K562 (cell line): ENCODE measurements at regions not wholly inside any gene's neighbourhood (a gene's known extent, or its start where the extent isn't known, plus 50 kb on each side); places are given as distances from the start of the nearest gene placed in this dataset.

ENCODE experiments used
- ATAC-seq: fragments of 200-7000 bp; cut with Tn5 transposase; 3 replicates; pipeline ENCODE4 v1.9.1; 2020; ENCODE audit warnings: moderate library complexity
- BruUV-seq: library from RNA; stranded (reverse); fragments of 400-500 nt; replicated peaks from 2 replicates; lab custom pipeline; 2021; lab: Mats Ljungman, UMichigan
- CTCF ChIA-PET: fragments of 300-600 bp; formaldehyde crosslinking; extraction: SDS; loops from one replicate; lab custom pipeline; 2021; ENCODE audit warnings: low intra/inter-chr PET ratio; lab: Yijun Ruan, JAX
- POLR2A ChIA-PET: fragments of 300-600, 350-650 bp; sonication (Branson Sonifier 250); formaldehyde crosslinking; extraction: SDS; loops from one replicate; lab custom pipeline; 2021; ENCODE audit warnings: antibody characterized with exemption, inconsistent platforms; lab: Yijun Ruan, JAX
- DNase-seq, 4 experiments: peaks; one replicate each; pipeline versions ENCODE4 v3.0.0 to v3.0.0-alpha.2; 2011 to 2018; ENCODE audit warnings: low spot score in 3 of 4, mixed read lengths in 3 of 4; ENCODE audit errors: extremely low read depth in 1 of 4
- FAIRE-seq: peaks from 2 replicates; lab custom pipeline; 2011; peaks lifted over from hg19 to GRCh38; lab: Jason Lieb, UNC
- H2AFZ ChIP-seq: 2 replicates; pipeline ENCODE4 v1.6.0; 2011; ENCODE audit warnings: low read depth, low read length, control low read depth, inconsistent platforms
- H3K27ac ChIP-seq: fragments of 200-600 bp; 3 replicates; pipeline ENCODE4 v1.8.0; 2011; ENCODE audit warnings: low read depth, mild to moderate bottlenecking, control low read depth, inconsistent platforms, low read length, moderate library complexity, mixed read lengths; ENCODE audit errors: extremely low read depth
- H3K27me3 ChIP-seq, 2 experiments: fragments of 300-600 bp in 1 of 2; 2 replicates in 1 of 2; 3 replicates in 1 of 2; pipeline versions ENCODE4 v1.6.0 to v1.8.0; 2011; ENCODE audit warnings: inconsistent platforms in 2 of 2, low read length in 2 of 2, mild to moderate bottlenecking in 1 of 2, mixed read lengths in 1 of 2, moderate library complexity in 1 of 2; ENCODE audit not compliant: control insufficient read depth in 2 of 2, insufficient read depth in 2 of 2
- H3K36me3 ChIP-seq: fragments of 300-600 bp; 3 replicates; pipeline ENCODE4 v1.8.0; 2011; ENCODE audit warnings: mild to moderate bottlenecking, low read length, inconsistent platforms; ENCODE audit not compliant: control insufficient read depth, insufficient read depth
- H3K4me1 ChIP-seq, 2 experiments: fragments of 200-600 bp in 1 of 2; replicated peaks in 1 of 2; 2 replicates in 1 of 2; 3 replicates in 1 of 2; pipeline versions ENCODE4 v1.5.1 to v1.8.0; 2011; ENCODE audit warnings: inconsistent platforms in 2 of 2, low read length in 2 of 2, mild to moderate bottlenecking in 1 of 2, mixed read lengths in 1 of 2, moderate library complexity in 1 of 2; ENCODE audit not compliant: control insufficient read depth in 2 of 2, insufficient read depth in 2 of 2
- H3K4me2 ChIP-seq: 2 replicates; pipeline ENCODE4 v1.6.1; 2011; ENCODE audit warnings: low read length, control low read depth, inconsistent platforms, mixed read lengths; ENCODE audit not compliant: insufficient read depth
- H3K4me3 ChIP-seq: fragments of 200-600 bp; sonication (generic), shearing (Covaris generic); 2 replicates; pipeline ENCODE4 v1.5.1; 2016; ENCODE audit warnings: control low read depth, inconsistent platforms
- H3K79me2 ChIP-seq: fragments of 200-600 bp; 3 replicates; pipeline ENCODE4 v1.8.0; 2011; ENCODE audit warnings: low read length, inconsistent platforms; ENCODE audit not compliant: control insufficient read depth, insufficient read depth
- H3K9ac ChIP-seq, 2 experiments: 2 replicates each; pipeline versions ENCODE4 v1.6.0 to v1.6.1; 2011; ENCODE audit warnings: low read depth in 2 of 2, low read length in 2 of 2, control low read depth in 1 of 2, inconsistent platforms in 1 of 2, mild to moderate bottlenecking in 1 of 2, mixed read lengths in 1 of 2; ENCODE audit not compliant: insufficient read depth in 1 of 2
- H3K9me1 ChIP-seq: one replicate; pipeline ENCODE4 v1.6.0; 2011; ENCODE audit warnings: inconsistent platforms, mild to moderate bottlenecking, low read length, moderate library complexity; ENCODE audit not compliant: control insufficient read depth, insufficient read depth
- H3K9me3 ChIP-seq: replicated peaks from 2 replicates; pipeline ENCODE4 v1.5.1; 2011; ENCODE audit warnings: low read depth, low read length, inconsistent platforms; ENCODE audit not compliant: control insufficient read depth, insufficient read depth
- H4K20me1 ChIP-seq: replicated peaks from 2 replicates; pipeline ENCODE4 v1.6.1; 2011; ENCODE audit warnings: low read length, inconsistent platforms, mixed read lengths; ENCODE audit not compliant: control insufficient read depth, insufficient read depth
- E2F3 ChIP-seq: fragments of 250-450 bp; sonication (Bioruptor Pico); IDR thresholded peaks from 2 replicates; pipeline ENCODE4 v1.4.0; 2020; ENCODE audit warnings: mild to moderate bottlenecking
- EGR1 ChIP-seq: fragments of 450-650 bp; conservative IDR thresholded peaks from 2 replicates; pipeline ENCODE4 v1.6.1; 2017; ENCODE audit warnings: mild to moderate bottlenecking
- FOXJ2 ChIP-seq: fragments of 200-800 bp; sonication (Bioruptor generic); IDR thresholded peaks from 2 replicates; pipeline ENCODE4 v1.6.1; 2016; ENCODE audit warnings: missing genetic modification characterization, missing compliant biosample characterization
- HMG20A ChIP-seq: fragments of 450-650 bp; formaldehyde crosslinking; conservative IDR thresholded peaks from 2 replicates; pipeline ENCODE4 v1.4.0; 2020; ENCODE audit warnings: mild to moderate bottlenecking, mixed read lengths
- SNRNP70 ChIP-seq: fragments of 200-400 bp; formaldehyde crosslinking; optimal IDR thresholded peaks from 2 replicates; pipeline ENCODE3; 2017; ENCODE audit warnings: low read depth, low read length
- TAF7 ChIP-seq: fragments of 450-650 bp; IDR thresholded peaks from 2 replicates; pipeline ENCODE4 v1.6.1; 2016; ENCODE audit warnings: missing genetic modification characterization, missing compliant biosample characterization
- ZBTB8A ChIP-seq: fragments of 450-650 bp; IDR thresholded peaks from 2 replicates; pipeline ENCODE4 v1.6.1; 2018; ENCODE audit warnings: mild to moderate bottlenecking, moderate library complexity; ENCODE audit not compliant: partially characterized antibody
- ZNF274 ChIP-seq: IDR thresholded peaks from 2 replicates; pipeline ENCODE4 v1.6.1; 2011; ENCODE audit warnings: low read depth, mild to moderate bottlenecking, low read length, moderate library complexity, borderline replicate concordance
- WGBS: fragments of 100-300 bp; shearing (Covaris generic); methylation state at CpG from one replicate; pipeline ENCODE4 v1.1.6; 2016; ENCODE audit warnings: low coverage, mixed read lengths; ENCODE audit not compliant: insufficient coverage; ENCODE audit errors: missing lambda C conversion rate; 5-methylcytosine and 5-hydroxymethylcytosine counted together
- in situ Hi-C: fragments of 300-500 bp; cut with MboI; formaldehyde crosslinking; loops from 4 replicates; pipeline ENCODE4 v1.15.0; 2018; ENCODE audit warnings: inconsistent platforms, mixed read lengths
- intact Hi-C: fragments of 100-400 bp; cut with micrococcal nuclease; formaldehyde crosslinking; loops from 2 replicates; pipeline ENCODE4 v1.14.2; 2022
- TF ChIP-seq, protein P1 (sequence below): fragments of 250-450 bp; sonication (Bioruptor Pico); IDR thresholded peaks from 2 replicates; pipeline ENCODE4 v1.5.1; 2021; ENCODE audit warnings: mild to moderate bottlenecking
- TF ChIP-seq, protein P2 (sequence below): sonication (generic); formaldehyde crosslinking; IDR thresholded peaks from 2 replicates; pipeline ENCODE4 v1.8.0; 2022; ENCODE audit warnings: mild to moderate bottlenecking, missing genetic modification reagents
- TF ChIP-seq, protein P3 (sequence below): sonication (generic); formaldehyde crosslinking; IDR thresholded peaks from 2 replicates; pipeline ENCODE4 v1.8.0; 2022; ENCODE audit warnings: missing genetic modification reagents, mild to moderate bottlenecking, borderline replicate concordance
- TF ChIP-seq, protein P4 (sequence below): fragments of 250-450 bp; sonication (Bioruptor Pico); IDR thresholded peaks from 2 replicates; pipeline ENCODE4 v1.4.0; 2020; ENCODE audit warnings: mild to moderate bottlenecking

DNA sequence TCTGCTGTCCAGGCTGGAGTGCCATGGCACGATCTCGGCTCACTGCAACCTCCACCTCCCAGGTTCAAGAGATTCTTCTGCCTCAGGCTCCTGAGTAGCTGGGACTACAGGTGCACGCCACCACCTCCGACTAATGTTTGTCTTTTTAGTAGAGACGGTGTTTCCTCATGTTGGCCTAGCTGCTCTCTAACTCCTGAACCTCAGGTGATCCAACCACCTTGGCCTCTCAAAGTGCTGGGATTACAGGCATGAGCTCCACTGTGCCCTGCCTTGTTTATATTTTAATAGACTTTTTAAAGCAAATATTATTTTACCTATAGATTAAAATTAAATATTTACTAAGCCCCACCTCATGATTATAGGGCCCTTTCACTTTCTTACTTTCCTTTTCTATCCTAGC is 483.2 kb upstream of the EPHA7 start:
- Histone ChIP-seq H3K9ac (no peak overlapping the region), H3K4me3 (no peak overlapping the region), H3K27ac (no peak overlapping the region), H4K20me1 (no peaks in the 10 kb centered on the region), H3K4me2 (no peak overlapping the region), H2AFZ (no peak overlapping the region), H3K36me3 (no peaks in the 10 kb centered on the region), H3K79me2 (no peaks in the 10 kb centered on the region), H3K9me3 (no peaks in the 10 kb centered on the region), H3K27me3 (no peaks in the 10 kb centered on the region), H3K4me1 (no peaks in the 10 kb centered on the region), H3K9me1 (no peaks in the 10 kb centered on the region)
- TF ChIP-seq E2F3 (CRISPR knock-in tag) (no peak), ZNF274 (no peak), EGR1 (no peak), ZBTB8A (no peak), SNRNP70 (no peak), FOXJ2 (tag) (no peak), TAF7 (tag) (no peak), HMG20A (CRISPR knock-in tag) (no peak)
- TF ChIP-seq, protein P1, sequence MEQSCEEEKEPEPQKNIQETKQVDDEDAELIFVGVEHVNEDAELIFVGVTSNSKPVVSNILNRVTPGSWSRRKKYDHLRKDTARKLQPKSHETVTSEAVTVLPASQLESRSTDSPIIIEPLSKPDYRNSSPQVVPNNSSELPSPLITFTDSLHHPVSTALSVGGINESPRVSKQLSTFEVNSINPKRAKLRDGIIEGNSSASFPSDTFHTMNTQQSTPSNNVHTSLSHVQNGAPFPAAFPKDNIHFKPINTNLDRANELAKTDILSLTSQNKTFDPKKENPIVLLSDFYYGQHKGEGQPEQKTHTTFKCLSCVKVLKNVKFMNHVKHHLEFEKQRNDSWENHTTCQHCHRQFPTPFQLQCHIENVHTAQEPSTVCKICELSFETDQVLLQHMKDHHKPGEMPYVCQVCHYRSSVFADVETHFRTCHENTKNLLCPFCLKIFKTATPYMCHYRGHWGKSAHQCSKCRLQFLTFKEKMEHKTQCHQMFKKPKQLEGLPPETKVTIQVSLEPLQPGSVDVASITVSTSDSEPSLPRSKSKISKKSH (CRISPR knock-in tag): no peak
- TF ChIP-seq, protein P2, sequence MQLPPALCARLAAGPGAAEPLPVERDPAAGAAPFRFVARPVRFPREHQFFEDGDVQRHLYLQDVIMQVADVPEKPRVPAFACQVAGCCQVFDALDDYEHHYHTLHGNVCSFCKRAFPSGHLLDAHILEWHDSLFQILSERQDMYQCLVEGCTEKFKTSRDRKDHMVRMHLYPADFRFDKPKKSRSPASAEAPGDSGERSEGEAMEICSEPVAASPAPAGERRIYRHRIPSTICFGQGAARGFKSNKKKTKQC (CRISPR knock-in tag): no peak
- TF ChIP-seq, protein P3, sequence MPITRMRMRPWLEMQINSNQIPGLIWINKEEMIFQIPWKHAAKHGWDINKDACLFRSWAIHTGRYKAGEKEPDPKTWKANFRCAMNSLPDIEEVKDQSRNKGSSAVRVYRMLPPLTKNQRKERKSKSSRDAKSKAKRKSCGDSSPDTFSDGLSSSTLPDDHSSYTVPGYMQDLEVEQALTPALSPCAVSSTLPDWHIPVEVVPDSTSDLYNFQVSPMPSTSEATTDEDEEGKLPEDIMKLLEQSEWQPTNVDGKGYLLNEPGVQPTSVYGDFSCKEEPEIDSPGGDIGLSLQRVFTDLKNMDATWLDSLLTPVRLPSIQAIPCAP (CRISPR knock-in tag): no peak
- TF ChIP-seq, protein P4, sequence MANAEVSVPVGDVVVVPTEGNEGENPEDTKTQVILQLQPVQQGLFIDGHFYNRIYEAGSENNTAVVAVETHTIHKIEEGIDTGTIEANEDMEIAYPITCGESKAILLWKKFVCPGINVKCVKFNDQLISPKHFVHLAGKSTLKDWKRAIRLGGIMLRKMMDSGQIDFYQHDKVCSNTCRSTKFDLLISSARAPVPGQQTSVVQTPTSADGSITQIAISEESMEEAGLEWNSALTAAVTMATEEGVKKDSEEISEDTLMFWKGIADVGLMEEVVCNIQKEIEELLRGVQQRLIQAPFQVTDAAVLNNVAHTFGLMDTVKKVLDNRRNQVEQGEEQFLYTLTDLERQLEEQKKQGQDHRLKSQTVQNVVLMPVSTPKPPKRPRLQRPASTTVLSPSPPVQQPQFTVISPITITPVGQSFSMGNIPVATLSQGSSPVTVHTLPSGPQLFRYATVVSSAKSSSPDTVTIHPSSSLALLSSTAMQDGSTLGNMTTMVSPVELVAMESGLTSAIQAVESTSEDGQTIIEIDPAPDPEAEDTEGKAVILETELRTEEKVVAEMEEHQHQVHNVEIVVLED: no peak
- ATAC-seq (no peak), DNase-seq (no peak), FAIRE-seq (no peak)
- in situ Hi-C loops (no loop called here), intact Hi-C loops (no loop called here)
- CTCF ChIA-PET: no interaction called here
- POLR2A ChIA-PET: no interaction called here
- 6% methylated on average over 5 of the region's 5 CpGs for WGBS
- no TSS peak for BruUV-seq
